NT2/D1 (cell line): ENCODE measurements at regions not wholly inside any gene's neighbourhood (a gene's known extent, or its start where the extent isn't known, plus 50 kb on each side); places are given as distances from the start of the nearest gene placed in this dataset.

ENCODE experiments used
- DNase-seq: peaks from one replicate; pipeline ENCODE4 v3.0.0-alpha.2; 2011; ENCODE audit warnings: low read depth, low spot score
- H3K27me3 ChIP-seq: 2 replicates; pipeline ENCODE4 v1.6.0; 2011; ENCODE audit warnings: mild to moderate bottlenecking; ENCODE audit not compliant: insufficient read length, insufficient read depth
- H3K36me3 ChIP-seq: 2 replicates; pipeline ENCODE4 v1.6.1; 2011; ENCODE audit warnings: mild to moderate bottlenecking, low read length, mixed read lengths; ENCODE audit not compliant: insufficient read depth, insufficient read length
- H3K4me1 ChIP-seq: 2 replicates; pipeline ENCODE4 v1.5.1; 2011; ENCODE audit not compliant: insufficient read depth, insufficient read length
- H3K4me3 ChIP-seq: 2 replicates; pipeline ENCODE4 v1.5.1; 2011; ENCODE audit warnings: low read depth; ENCODE audit not compliant: insufficient read length
- H3K9ac ChIP-seq: 2 replicates; pipeline ENCODE4 v1.6.0; 2011; ENCODE audit warnings: low read depth; ENCODE audit not compliant: insufficient read length
- H3K9me3 ChIP-seq: 2 replicates; pipeline ENCODE4 v1.5.1; 2011; ENCODE audit warnings: mild to moderate bottlenecking, low read length; ENCODE audit not compliant: insufficient read depth
- SUZ12 ChIP-seq: IDR thresholded peaks from 2 replicates; pipeline ENCODE4 v1.6.1; 2011; ENCODE audit not compliant: insufficient read length, insufficient read depth; ENCODE audit errors: extremely low read depth
- YY1 ChIP-seq: IDR thresholded peaks from 2 replicates; pipeline ENCODE4 v1.6.1; 2011; ENCODE audit not compliant: insufficient read length, insufficient read depth
- ZNF274 ChIP-seq: IDR thresholded peaks from 2 replicates; pipeline ENCODE4 v1.6.1; 2011; ENCODE audit warnings: mild to moderate bottlenecking, low read depth, low read length

GRCh38 chr2:61722318-61722717 is 131.5 kb downstream of the FAM161A start:
- no peak for DNase-seq
- TF ChIP-seq ZNF274 (no peak), YY1 (no peak), SUZ12 (no peak)
- Histone ChIP-seq H3K4me1 (no peaks in the 10 kb centered on the region), H3K9me3 (peaks cover 7% of the 10 kb centered on the region; the same call in 1 of the 2 replicates), H3K9ac (no peak overlapping the region), H3K36me3 (no peaks in the 10 kb centered on the region), H3K27me3 (no peaks in the 10 kb centered on the region), H3K4me3 (no peak overlapping the region)

DNA sequence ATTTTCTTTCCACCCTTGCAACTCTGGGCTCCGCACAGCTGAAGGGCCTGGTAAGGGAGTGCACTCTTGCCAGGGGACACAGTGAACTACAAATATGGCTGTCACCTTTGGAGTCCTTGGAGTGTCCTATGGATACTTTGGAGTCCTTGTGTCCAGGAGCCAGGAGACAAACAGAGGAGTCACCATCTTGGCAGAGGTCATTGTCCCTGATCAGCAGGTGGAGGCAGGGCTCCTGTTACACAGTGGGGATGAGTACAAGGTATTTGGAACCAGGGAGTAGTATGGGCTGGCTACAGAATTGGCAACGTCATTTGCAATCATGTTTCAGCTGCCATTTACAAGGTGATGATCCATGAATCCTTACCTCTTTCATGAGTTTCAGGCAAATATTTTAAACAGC is 132.5 kb downstream of the FAM161A start:
- Histone ChIP-seq H3K9ac (no peak overlapping the region), H3K27me3 (no peaks in the 10 kb centered on the region), H3K4me1 (no peaks in the 10 kb centered on the region), H3K4me3 (no peak overlapping the region), H3K9me3 (0 out of 2 replicates have a peak, but pooled peaks cover under 1% of the 10 kb centered on the region), H3K36me3 (no peaks in the 10 kb centered on the region)
- no peak for TF ChIP-seq YY1
- no peak for DNase-seq

GRCh38 chr2:61720911-61721310 is 132.9 kb downstream of the FAM161A start:
- no peak for DNase-seq
- no peak overlapping the region for H3K9ac ChIP-seq

DNA sequence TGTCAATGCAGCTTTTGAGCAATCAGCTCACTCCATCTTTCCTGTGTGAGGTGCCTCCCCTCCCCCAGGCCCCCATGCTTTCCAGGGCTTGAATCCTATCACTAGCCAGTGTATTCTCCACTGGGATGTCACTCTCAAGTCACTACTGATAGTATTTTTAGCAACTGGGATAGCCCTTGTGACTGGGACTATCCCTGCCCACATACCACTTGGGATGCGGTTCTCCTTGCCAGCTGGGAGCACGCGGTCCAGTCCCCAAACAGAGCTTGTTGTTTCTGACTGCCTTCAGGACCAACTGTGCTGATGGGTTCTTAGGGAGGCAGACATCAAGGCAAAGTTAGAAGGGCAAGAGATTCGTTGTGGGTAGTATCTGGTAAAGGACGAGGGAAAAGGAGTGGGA is 134.9 kb downstream of the FAM161A start:
- Histone ChIP-seq H3K9me3 (no peaks in the 10 kb centered on the region), H3K36me3 (no peaks in the 10 kb centered on the region), H3K4me1 (no peaks in the 10 kb centered on the region), H3K4me3 (no peak overlapping the region), H3K27me3 (no peaks in the 10 kb centered on the region), H3K9ac (no peak overlapping the region)
- DNase-seq, result no peak
- no peak for TF ChIP-seq SUZ12
- TF ChIP-seq ZNF274, result no peak

More at GRCh38 chr2:61720911-61721310, 132.9 kb downstream of the FAM161A start:
- no peak for TF ChIP-seq ZNF274
- TF ChIP-seq SUZ12, result no peak
- no peak for TF ChIP-seq YY1
- Histone ChIP-seq H3K9me3 (no peaks in the 10 kb centered on the region), H3K36me3 (no peaks in the 10 kb centered on the region), H3K4me3 (no peak overlapping the region), H3K4me1 (no peaks in the 10 kb centered on the region), H3K27me3 (no peaks in the 10 kb centered on the region)

DNA sequence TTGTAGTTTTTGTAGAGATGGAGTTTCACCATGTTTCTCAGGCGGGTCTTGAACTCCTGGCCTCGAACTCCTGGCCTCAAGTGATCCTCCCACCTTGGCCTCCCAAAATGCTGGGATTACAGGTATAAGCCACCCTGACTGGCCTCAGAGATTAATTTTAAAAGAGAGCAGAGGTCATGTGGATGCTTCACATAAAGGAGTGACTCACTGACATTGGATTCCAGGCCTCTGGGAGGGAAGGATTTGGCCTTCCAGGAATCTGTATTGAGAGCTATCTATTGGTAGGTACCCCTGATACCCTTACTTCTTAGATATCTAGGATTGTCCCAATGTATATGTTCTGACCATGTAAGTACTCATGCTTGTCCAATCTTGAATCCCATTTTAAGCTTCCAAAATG is 138.4 kb downstream of the FAM161A start:
- Histone ChIP-seq H3K9ac (no peak overlapping the region), H3K4me3 (no peak overlapping the region), H3K36me3 (no peaks in the 10 kb centered on the region), H3K4me1 (no peaks in the 10 kb centered on the region), H3K9me3 (no peaks in the 10 kb centered on the region), H3K27me3 (no peaks in the 10 kb centered on the region)
- no peak for DNase-seq
- no peak for TF ChIP-seq SUZ12
- TF ChIP-seq ZNF274, result no peak
- TF ChIP-seq YY1, result no peak

- no peaks in the 10 kb centered on the region for H3K9me3 ChIP-seq
- no peak overlapping the region for H3K9ac ChIP-seq
- no peak overlapping the region for H3K4me3 ChIP-seq
- no peaks in the 10 kb centered on the region for H3K27me3 ChIP-seq
- TF ChIP-seq ZNF274 (no peak), YY1 (no peak), SUZ12 (no peak)
- H3K36me3 ChIP-seq, result no peaks in the 10 kb centered on the region
- H3K4me1 ChIP-seq, result no peaks in the 10 kb centered on the region
- DNase-seq, result no peak
Observed at GRCh38 chr2:61714210-61714609, 139.7 kb downstream of the FAM161A start.

DNA sequence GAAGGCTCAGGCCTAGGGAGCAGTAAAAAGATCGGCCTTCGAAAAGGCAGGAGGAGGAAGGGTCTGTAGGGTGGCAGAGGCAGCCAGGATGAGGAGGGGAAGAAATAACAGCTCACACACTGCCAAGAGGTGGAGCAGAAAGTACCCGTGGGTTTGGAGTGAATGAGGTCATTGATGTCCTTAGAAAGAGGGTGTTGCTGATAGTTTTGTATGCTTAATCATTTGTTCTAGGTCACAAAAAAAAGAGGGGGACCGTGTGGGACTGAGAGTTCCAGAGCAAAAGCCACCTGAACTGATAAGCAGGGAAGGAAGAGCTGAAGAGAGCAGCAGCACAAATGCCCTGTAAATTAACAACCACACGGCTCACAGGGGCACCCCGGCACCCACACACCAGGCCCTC is 140.4 kb downstream of the FAM161A start:
- no peak for DNase-seq
- H3K9me3 ChIP-seq, result no peaks in the 10 kb centered on the region

GRCh38 chr2:61712060-61712459 is 141.8 kb downstream of the FAM161A start:
- no peak for TF ChIP-seq SUZ12
- TF ChIP-seq ZNF274, result no peak
- TF ChIP-seq YY1, result no peak
- no peaks in the 10 kb centered on the region for H3K4me1 ChIP-seq
- no peaks in the 10 kb centered on the region for H3K9me3 ChIP-seq
- no peaks in the 10 kb centered on the region for H3K36me3 ChIP-seq
- H3K4me3 ChIP-seq, result no peak overlapping the region
- H3K9ac ChIP-seq, result no peak overlapping the region
- H3K27me3 ChIP-seq, result no peaks in the 10 kb centered on the region
- no peak for DNase-seq

More for the DNA sequence above, 140.4 kb downstream of the FAM161A start:
- Histone ChIP-seq H3K4me3 (no peak overlapping the region), H3K27me3 (no peaks in the 10 kb centered on the region), H3K36me3 (no peaks in the 10 kb centered on the region), H3K9ac (peak overlapping the region; percentile 21), H3K4me1 (no peaks in the 10 kb centered on the region)
- TF ChIP-seq ZNF274 (no peak), YY1 (no peak), SUZ12 (no peak)
